IMR-90 (cell line): ENCODE measurements at regions not wholly inside any gene's neighbourhood (a gene's known extent, or its start where the extent isn't known, plus 50 kb on each side); places are given as distances from the start of the nearest gene placed in this dataset.

Experiments
- BHLHE40 ChIP-seq: fragments of 150-350 bp; IDR thresholded peaks from 2 replicates; pipeline ENCODE4 v1.6.1; 2016; ENCODE audit warnings: mild to moderate bottlenecking, low read depth, low read length
- MAFK ChIP-seq: IDR thresholded peaks from 2 replicates; pipeline ENCODE4 v1.6.1; 2012; ENCODE audit warnings: low read depth, low read length, improper control_type of control experiment
- MXI1 ChIP-seq: IDR thresholded peaks from 2 replicates; pipeline ENCODE4 v1.6.1; 2012; ENCODE audit warnings: low read depth, mild to moderate bottlenecking, low read length, moderate library complexity, borderline replicate concordance
- POLR2A ChIP-seq: IDR thresholded peaks from 2 replicates; pipeline ENCODE4 v1.6.1; 2012; ENCODE audit warnings: mild to moderate bottlenecking, low read depth, low read length
- RCOR1 ChIP-seq: IDR thresholded peaks from 2 replicates; pipeline ENCODE4 v1.6.1; 2012; ENCODE audit warnings: mild to moderate bottlenecking, low read length, improper control_type of control experiment; ENCODE audit not compliant: insufficient replicate concordance
- RFX5 ChIP-seq: IDR thresholded peaks from 2 replicates; pipeline ENCODE4 v1.8.0; 2012; ENCODE audit warnings: low read depth, mild to moderate bottlenecking, low read length, moderate library complexity
- SMC3 ChIP-seq: fragments of 150-350 bp; IDR thresholded peaks from 2 replicates; pipeline ENCODE4 v1.6.1; 2016; ENCODE audit warnings: low read depth, mild to moderate bottlenecking, antibody characterized with exemption, low read length, moderate library complexity
- TF ChIP-seq, protein P1 (sequence below): conservative IDR thresholded peaks from 2 replicates; pipeline ENCODE4 v1.5.1; 2012; ENCODE audit warnings: mild to moderate bottlenecking, low read depth, low read length, improper control_type of control experiment

DNA sequence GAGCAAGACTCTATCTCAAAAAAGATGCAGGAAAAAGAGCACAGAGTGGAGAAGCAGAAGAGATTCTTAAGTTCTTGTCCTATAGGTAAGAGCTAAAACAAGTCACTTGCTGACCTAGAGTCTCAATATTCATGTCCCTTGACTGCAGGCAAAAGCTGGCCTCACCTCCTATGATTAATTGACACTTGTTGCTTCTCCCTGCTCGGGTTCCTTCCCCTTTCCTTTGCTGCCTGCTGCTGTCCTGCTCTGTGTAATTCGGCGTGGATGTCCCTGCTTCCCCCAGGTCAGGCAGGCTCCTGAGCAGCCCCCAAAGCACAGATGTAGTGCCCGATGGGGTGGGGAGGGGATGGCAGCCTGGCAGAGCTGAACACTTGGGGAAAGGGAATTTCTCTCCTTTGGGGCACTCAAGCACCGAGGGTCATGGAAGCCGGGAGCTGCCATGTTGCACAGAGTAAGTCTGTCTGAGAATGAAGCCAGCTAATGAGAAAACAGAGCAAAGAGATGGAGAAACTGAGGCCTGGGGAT lies 60.8 kb upstream of the NUP50 start:
- TF ChIP-seq POLR2A (no peak), RCOR1 (no peak), SMC3 (no peak), RFX5 (no peak), MAFK (no peak), MXI1 (no peak), BHLHE40 (no peak)
- TF ChIP-seq, protein P1, sequence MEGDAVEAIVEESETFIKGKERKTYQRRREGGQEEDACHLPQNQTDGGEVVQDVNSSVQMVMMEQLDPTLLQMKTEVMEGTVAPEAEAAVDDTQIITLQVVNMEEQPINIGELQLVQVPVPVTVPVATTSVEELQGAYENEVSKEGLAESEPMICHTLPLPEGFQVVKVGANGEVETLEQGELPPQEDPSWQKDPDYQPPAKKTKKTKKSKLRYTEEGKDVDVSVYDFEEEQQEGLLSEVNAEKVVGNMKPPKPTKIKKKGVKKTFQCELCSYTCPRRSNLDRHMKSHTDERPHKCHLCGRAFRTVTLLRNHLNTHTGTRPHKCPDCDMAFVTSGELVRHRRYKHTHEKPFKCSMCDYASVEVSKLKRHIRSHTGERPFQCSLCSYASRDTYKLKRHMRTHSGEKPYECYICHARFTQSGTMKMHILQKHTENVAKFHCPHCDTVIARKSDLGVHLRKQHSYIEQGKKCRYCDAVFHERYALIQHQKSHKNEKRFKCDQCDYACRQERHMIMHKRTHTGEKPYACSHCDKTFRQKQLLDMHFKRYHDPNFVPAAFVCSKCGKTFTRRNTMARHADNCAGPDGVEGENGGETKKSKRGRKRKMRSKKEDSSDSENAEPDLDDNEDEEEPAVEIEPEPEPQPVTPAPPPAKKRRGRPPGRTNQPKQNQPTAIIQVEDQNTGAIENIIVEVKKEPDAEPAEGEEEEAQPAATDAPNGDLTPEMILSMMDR = no peak
